Naive B cell (primary cell): ENCODE measurements at regions not wholly inside any gene's neighbourhood (a gene's known extent, or its start where the extent isn't known, plus 50 kb on each side); places are given as distances from the start of the nearest gene placed in this dataset.

Experiments
- ATAC-seq, 2 donors: fragments of 150-1000 bp; cut with Tn5 transposase; 2 replicates each; pipeline ENCODE4 v1.10.0; 2021; ENCODE audit warnings: low read depth in 2 of 2, mild to moderate bottlenecking in 2 of 2, moderate library complexity in 2 of 2
- DNase-seq: peaks from one replicate; pipeline ENCODE4 v3.0.0; 2022
- H3K27ac Mint-ChIP-seq, 6 donors: one replicate each; pipeline ENCODE4 v1.8.0; 2020 to 2022; ENCODE audit warnings: mild to moderate bottlenecking in 6 of 6, mixed read lengths in 6 of 6, moderate library complexity in 5 of 6, inconsistent platforms in 2 of 6
- H3K27me3 Mint-ChIP-seq, 3 donors: one replicate each; pipeline ENCODE4 v1.8.0; 2021 to 2022; ENCODE audit warnings: mixed read lengths in 3 of 3, mild to moderate bottlenecking in 1 of 3
- H3K36me3 Mint-ChIP-seq, 2 donors: one replicate each; pipeline ENCODE4 v1.8.0; 2020 to 2022; ENCODE audit warnings: mixed read lengths in 2 of 2, inconsistent platforms in 1 of 2, mild to moderate bottlenecking in 1 of 2
- H3K4me1 Mint-ChIP-seq, 3 donors: one replicate each; pipeline ENCODE4 v1.8.0; 2020 to 2022; ENCODE audit warnings: mixed read lengths in 3 of 3, inconsistent platforms in 1 of 3, mild to moderate bottlenecking in 1 of 3, moderate library complexity in 1 of 3
- H3K4me3 Mint-ChIP-seq, 8 donors: one replicate each; pipeline ENCODE4 v1.8.0; 2020 to 2022; ENCODE audit warnings: mild to moderate bottlenecking in 8 of 8, mixed read lengths in 8 of 8, moderate library complexity in 8 of 8, inconsistent platforms in 2 of 8
- H3K9me3 Mint-ChIP-seq, 7 donors: one replicate each; pipeline ENCODE4 v1.8.0; 2020 to 2022; ENCODE audit warnings: mixed read lengths in 7 of 7, mild to moderate bottlenecking in 5 of 7, inconsistent platforms in 2 of 7, moderate library complexity in 1 of 7

DNA sequence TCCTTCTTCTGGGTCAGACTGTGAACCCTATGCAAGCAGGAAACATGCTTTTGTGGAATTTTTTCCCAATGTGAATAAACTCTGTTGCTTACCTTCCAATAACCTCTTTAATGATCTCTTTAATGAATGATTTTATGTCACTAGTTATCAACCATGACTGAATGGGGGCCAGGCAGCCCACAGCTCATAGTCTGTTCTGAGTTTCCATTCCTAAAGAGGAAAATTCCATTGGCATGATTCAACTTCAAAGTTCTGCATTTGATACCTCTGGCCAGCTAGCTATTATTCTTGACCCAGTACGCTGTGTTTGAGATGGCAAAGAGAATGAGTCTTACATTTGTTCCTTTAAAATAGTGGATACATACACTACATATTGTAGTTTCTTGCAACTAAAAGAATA, 867.8 kb upstream of the CELF2 start:
- DNase-seq (no peak), ATAC-seq (no peak)
- Mint-ChIP-seq H3K9me3 (peaks cover 0 to 4% (median 0%) of the 10 kb centered on the region in 7 donors), H3K4me3 (no peak overlapping the region), H3K36me3 (no peaks in the 10 kb centered on the region), H3K27me3 (peaks cover 0 to 6% (median 6%) of the 10 kb centered on the region in 3 donors), H3K4me1 (no peaks in the 10 kb centered on the region), H3K27ac (no peak overlapping the region)

DNA sequence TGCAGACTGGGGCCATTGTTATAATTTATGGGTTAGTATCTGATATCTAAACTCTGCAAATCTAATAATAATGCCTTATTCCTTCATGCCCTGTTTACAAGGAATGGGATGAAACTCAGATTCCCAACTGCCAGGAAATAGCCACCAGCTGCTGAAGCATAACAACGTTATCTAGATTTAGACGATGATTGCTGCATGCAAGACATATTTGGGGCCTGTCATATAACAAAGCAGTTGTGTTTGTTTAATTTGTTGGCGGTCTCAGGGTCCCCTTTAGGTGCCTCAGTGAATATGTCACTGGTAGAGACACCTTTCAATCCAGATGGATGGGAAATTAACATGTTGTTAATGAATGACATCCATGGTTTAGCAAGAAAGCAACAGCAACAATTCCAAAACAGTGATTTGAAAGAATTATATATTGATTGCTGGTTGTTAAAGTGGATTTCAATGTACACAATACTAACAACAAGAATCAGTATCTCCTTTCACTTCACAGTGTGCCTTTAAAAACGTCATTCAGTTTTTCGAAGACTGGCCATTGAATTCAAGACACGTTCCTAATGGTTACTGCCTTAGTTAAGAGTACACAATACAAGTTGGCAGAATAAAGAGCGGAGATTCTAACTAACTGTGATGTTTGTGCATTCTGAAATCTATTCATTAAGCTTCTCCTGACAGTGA, 860.6 kb upstream of the CELF2 start:
- Mint-ChIP-seq H3K27ac (no peak overlapping the region), H3K4me1 (no peaks in the 10 kb centered on the region), H3K36me3 (no peaks in the 10 kb centered on the region), H3K4me3 (no peak overlapping the region), H3K27me3 (no peaks in the 10 kb centered on the region), H3K9me3 (peaks cover 0 to 12% (median 7%) of the 10 kb centered on the region in 7 donors)
- DNase-seq: no peak
- no peak for ATAC-seq

DNA sequence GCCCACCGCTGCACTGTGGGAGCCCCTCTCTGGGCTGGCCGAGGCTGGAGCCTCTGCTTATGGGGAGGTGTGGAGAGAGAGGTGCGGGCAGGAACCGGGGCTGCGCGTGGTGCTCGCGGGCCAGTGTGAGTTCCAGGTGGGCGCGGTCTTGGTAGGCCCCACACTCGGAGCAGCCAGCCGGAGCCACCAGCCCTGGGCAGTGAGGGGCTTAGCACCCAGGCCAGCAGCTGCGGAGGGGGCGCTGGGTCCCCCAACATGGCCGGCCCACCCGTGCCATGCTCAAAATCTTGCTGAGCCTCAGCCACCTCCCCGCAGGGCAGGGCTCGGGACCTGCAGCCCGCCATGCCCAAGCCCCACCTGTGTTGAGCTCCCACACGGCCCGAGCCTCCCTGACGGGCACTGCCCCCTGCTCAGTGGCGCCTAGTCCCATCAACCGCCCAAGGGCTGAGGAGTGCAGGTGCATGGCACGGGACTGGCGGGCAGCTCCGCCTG, 856.8 kb upstream of the CELF2 start:
- H3K27ac Mint-ChIP-seq: no peak overlapping the region
- peaks cover 0 to 13% (median 7%) of the 10 kb centered on the region in 7 donors for H3K9me3 Mint-ChIP-seq
- no peak overlapping the region for H3K4me3 Mint-ChIP-seq
- DNase-seq (no peak), ATAC-seq (no peak)
- H3K36me3 Mint-ChIP-seq: no peaks in the 10 kb centered on the region
- no peaks in the 10 kb centered on the region for H3K4me1 Mint-ChIP-seq
- H3K27me3 Mint-ChIP-seq: no peaks in the 10 kb centered on the region

DNA sequence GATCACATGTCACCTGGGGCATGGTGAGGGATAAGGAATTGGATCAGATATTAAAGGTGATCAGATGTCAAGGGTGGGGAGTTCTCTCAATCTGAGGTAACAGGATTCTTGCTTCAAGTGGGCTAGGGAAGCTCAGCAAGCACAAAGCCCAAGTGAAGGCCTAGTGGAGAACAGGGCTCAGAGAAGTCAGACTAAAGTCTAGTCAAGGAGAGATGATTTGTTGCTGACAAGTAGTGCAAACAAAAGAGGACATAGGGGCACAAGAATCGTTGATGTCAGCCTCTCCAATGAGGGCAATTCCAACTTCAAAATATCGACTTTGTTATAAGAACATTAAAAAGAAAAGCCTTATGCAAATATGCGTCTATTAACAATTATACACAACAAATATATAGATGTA, 852.8 kb upstream of the CELF2 start:
- Mint-ChIP-seq H3K27ac (no peak overlapping the region), H3K4me3 (no peak overlapping the region), H3K9me3 (peaks cover 0 to 9% (median 4%) of the 10 kb centered on the region in 7 donors), H3K27me3 (no peaks in the 10 kb centered on the region), H3K36me3 (no peaks in the 10 kb centered on the region), H3K4me1 (no peaks in the 10 kb centered on the region)
- DNase-seq: no peak
- ATAC-seq: no peak

DNA sequence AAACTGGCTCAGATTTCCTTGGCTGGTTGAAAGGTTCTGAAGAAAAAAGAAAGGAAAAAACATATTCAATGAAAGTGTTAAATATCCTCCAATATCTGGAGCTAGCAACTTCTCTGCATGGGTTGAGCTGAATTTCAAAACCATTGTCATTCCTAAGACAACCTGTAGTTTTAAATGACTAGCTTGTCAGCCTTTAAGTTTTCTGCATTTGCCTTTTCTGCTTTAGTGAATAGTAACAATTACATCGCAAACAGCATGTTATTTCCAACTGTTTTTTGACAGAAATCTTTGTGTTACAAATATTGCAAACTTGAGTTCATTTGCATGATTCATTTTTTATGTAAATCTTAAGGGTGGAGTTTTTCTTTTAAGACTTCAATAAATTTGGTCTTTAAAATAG, 852.3 kb upstream of the CELF2 start:
- DNase-seq (no peak), ATAC-seq (no peak)
- H3K4me1 Mint-ChIP-seq: no peaks in the 10 kb centered on the region
- H3K27ac Mint-ChIP-seq: no peak overlapping the region
- H3K27me3 Mint-ChIP-seq: no peaks in the 10 kb centered on the region
- H3K4me3 Mint-ChIP-seq: no peak overlapping the region
- no peaks in the 10 kb centered on the region for H3K36me3 Mint-ChIP-seq
- H3K9me3 Mint-ChIP-seq: peaks cover 0 to 6% (median under 1%) of the 10 kb centered on the region in 7 donors

DNA sequence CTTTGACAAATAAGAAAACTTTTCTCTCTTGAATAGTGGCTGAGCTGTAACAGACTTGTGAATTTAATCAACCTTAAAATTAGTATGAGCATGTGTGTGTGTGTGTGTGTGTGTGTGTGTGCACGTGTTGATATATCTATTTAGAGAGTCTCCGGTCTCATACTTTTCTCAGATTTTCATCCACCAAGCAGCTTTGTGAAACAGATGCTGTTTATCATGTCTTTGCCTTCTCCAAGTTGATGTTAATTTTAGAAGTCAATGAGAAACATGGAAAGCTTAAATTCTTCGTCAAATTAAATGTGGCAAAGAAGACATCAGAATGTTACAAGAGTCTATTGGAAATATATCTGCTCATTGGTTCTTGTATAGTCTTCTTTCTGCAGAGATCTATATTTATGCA, 839.2 kb upstream of the CELF2 start:
- Mint-ChIP-seq H3K4me1 (no peaks in the 10 kb centered on the region), H3K27ac (no peak overlapping the region), H3K27me3 (peaks cover 3 to 8% (median 6%) of the 10 kb centered on the region in 3 donors), H3K36me3 (no peaks in the 10 kb centered on the region), H3K9me3 (peaks cover 0 to 6% (median 5%) of the 10 kb centered on the region in 7 donors), H3K4me3 (no peak overlapping the region)
- ATAC-seq: no peak
- DNase-seq: no peak

DNA sequence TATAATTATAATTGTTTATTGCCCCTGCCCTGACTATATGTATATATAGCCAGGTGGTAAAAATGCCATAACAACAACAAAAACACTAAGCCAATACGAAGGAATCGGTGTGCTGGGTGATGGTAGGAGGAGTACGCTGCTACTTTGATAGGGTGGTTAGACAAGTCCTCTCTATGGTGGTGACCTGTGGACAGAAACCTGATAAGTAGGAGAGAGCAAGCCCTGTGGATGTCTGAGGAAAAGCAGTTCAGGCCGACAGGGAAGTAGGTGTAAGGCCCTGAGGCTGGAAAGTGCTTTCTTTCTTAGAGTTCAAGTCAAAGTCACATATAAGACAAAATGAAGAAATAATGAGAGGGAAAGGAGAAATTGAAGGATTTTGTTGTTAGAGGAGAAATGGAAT, 823.8 kb upstream of the CELF2 start:
- H3K36me3 Mint-ChIP-seq: no peaks in the 10 kb centered on the region
- H3K27ac Mint-ChIP-seq: no peak overlapping the region
- H3K4me3 Mint-ChIP-seq: no peak overlapping the region
- DNase-seq: no peak
- peaks cover 0 to 4% (median 0%) of the 10 kb centered on the region in 7 donors for H3K9me3 Mint-ChIP-seq
- no peak for ATAC-seq
- peaks cover 0 to 4% (median 0%) of the 10 kb centered on the region in 3 donors for H3K27me3 Mint-ChIP-seq
- H3K4me1 Mint-ChIP-seq: no peaks in the 10 kb centered on the region

DNA sequence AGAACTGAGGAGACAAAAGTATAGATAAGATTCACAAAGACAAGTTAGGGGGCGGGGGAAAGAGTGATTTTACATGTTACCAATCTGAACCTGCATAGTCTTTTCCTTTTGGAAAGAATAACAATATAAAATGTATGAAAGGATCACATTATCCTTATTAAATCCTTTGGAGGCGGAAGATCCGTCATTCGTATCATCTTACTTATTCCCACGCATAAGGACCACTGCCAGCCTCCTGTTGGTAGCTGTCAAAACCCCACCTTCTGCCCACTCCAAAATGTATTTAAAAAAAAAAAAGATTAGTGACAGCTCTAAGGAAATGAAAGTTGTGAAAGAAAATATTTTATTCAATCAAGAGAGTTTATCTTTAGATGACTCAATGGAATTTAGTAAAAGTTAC, 821.0 kb upstream of the CELF2 start:
- no peak overlapping the region for H3K4me3 Mint-ChIP-seq
- H3K27me3 Mint-ChIP-seq: no peaks in the 10 kb centered on the region
- H3K36me3 Mint-ChIP-seq: no peaks in the 10 kb centered on the region
- DNase-seq (no peak), ATAC-seq (no peak)
- no peak overlapping the region for H3K27ac Mint-ChIP-seq
- peaks cover 0 to 2% (median 0%) of the 10 kb centered on the region in 7 donors for H3K9me3 Mint-ChIP-seq
- no peaks in the 10 kb centered on the region for H3K4me1 Mint-ChIP-seq

DNA sequence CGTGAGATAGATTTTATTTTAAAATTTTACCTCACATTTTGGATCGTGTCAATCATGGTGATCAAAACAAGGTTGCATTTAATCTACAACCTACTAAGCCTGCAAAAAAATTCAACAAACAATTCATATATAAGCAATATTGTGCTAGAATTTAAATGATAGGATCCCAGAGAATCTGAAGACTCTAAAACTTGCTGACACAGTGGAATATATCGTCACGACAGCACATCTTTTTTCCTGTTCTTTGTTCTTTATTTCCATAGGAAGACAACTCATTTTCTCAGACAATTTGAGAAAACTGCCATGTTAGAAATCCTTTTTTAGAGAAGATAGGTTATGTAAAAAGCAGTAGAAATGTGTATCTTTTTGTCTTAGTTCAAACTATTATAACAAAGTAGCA, 820.2 kb upstream of the CELF2 start:
- ATAC-seq: no peak
- Mint-ChIP-seq H3K27ac (no peak overlapping the region), H3K4me1 (no peaks in the 10 kb centered on the region), H3K27me3 (no peaks in the 10 kb centered on the region), H3K9me3 (peaks cover 0 to 2% (median 0%) of the 10 kb centered on the region in 7 donors), H3K4me3 (no peak overlapping the region), H3K36me3 (no peaks in the 10 kb centered on the region)
- no peak for DNase-seq

DNA sequence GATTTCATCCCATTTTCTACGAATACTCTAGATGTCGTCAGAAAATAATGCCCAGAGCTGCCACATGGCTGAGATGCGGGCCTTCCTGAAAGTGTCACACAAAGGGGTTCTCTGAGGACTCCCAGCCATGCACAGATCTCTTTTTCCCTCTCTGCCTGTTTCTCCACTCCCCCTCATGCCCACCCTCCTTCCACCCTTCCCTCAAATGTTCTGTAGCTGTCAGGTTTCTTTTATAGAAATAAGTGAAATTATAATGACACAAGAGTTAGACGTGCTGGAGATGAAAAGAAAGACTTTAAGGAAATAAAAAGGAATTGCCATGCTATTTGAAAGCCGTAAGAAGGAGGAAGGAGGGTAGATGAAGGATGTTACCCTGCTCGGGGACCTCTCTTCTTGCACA, 819.3 kb upstream of the CELF2 start:
- Mint-ChIP-seq H3K27me3 (no peaks in the 10 kb centered on the region), H3K9me3 (peaks cover under 1 to 9% (median 2%) of the 10 kb centered on the region in 7 donors), H3K4me1 (no peaks in the 10 kb centered on the region), H3K27ac (no peak overlapping the region), H3K36me3 (no peaks in the 10 kb centered on the region), H3K4me3 (no peak overlapping the region)
- no peak for DNase-seq
- no peak for ATAC-seq

DNA sequence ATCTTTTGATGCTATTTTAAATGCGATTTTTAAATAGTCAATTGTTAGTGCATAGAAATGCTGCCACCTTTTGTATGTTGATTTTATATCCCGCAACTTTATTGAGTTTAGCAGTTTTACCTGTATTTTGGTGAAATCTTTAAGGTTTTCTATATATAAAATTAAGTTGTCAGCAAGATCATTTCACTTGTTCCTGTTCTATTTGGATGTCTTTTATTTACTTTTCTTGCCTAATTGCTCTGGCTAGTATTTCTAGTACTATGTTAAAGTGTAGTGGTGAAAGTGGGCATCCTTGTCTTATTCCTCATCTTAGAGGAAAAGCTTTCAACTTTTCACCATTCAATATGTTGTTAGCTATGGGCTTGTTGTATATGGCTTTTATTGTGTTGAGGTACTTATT, 813.3 kb upstream of the CELF2 start:
- DNase-seq (no peak), ATAC-seq (no peak)
- H3K9me3 Mint-ChIP-seq: peaks cover 3 to 32% (median 12%) of the 10 kb centered on the region in 7 donors
- H3K4me1 Mint-ChIP-seq: no peaks in the 10 kb centered on the region
- peaks cover 0 to 4% of the 10 kb centered on the region in 2 donors for H3K36me3 Mint-ChIP-seq
- peaks cover 0 to 4% (median 0%) of the 10 kb centered on the region in 3 donors for H3K27me3 Mint-ChIP-seq
- no peak overlapping the region for H3K4me3 Mint-ChIP-seq
- H3K27ac Mint-ChIP-seq: no peak overlapping the region

DNA sequence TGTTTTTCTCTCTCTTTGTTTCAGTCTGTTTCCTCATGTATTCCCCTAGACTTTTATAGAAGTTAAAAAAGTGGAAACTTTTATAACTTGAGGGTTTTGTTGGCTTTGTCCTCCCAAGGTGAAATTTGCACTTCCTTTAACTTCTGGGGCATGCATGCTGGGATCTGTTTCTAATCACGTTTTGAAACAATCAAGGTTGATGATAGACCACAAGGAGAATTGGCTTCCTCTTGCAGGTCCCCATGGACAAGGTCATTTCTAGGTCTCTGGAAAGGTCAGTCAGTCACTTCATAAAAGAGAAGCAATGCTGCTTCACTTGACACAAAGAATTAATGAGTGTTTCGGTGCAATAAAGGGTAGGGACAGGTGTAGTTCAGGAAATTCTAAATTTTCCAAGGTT, 811.8 kb upstream of the CELF2 start:
- peaks cover 0 to 4% of the 10 kb centered on the region in 2 donors for H3K36me3 Mint-ChIP-seq
- H3K4me1 Mint-ChIP-seq: no peaks in the 10 kb centered on the region
- no peak overlapping the region for H3K4me3 Mint-ChIP-seq
- H3K27ac Mint-ChIP-seq: no peak overlapping the region
- peaks cover 0 to 4% (median 0%) of the 10 kb centered on the region in 3 donors for H3K27me3 Mint-ChIP-seq
- ATAC-seq: no peak
- DNase-seq: no peak
- peaks cover 3 to 32% (median 11%) of the 10 kb centered on the region in 7 donors for H3K9me3 Mint-ChIP-seq

DNA sequence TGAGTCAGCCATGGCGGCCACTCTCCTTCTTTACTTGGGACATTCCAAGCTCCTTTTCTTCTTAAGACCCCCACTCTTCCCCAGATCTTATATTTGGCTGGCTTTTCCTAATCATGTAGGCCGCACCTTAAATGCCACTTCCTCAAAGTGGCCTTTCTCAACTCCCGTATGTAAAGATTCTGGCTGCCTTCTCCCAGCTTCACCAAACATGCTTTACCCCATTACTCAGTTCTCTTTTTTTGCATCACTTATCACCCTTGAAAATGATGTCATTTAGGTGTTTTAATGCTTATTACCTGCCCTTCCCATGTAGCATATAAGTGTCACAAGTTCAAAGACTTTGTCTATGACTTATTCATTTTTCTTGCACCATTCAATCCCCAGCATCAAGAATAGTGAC, 810.1 kb upstream of the CELF2 start:
- ATAC-seq (no peak), DNase-seq (no peak)
- Mint-ChIP-seq H3K9me3 (peaks cover 3 to 31% (median 11%) of the 10 kb centered on the region in 7 donors), H3K27ac (no peak overlapping the region), H3K36me3 (peaks cover 0 to 4% of the 10 kb centered on the region in 2 donors), H3K27me3 (peaks cover 0 to 4% (median 0%) of the 10 kb centered on the region in 3 donors), H3K4me1 (no peaks in the 10 kb centered on the region), H3K4me3 (no peak overlapping the region)

DNA sequence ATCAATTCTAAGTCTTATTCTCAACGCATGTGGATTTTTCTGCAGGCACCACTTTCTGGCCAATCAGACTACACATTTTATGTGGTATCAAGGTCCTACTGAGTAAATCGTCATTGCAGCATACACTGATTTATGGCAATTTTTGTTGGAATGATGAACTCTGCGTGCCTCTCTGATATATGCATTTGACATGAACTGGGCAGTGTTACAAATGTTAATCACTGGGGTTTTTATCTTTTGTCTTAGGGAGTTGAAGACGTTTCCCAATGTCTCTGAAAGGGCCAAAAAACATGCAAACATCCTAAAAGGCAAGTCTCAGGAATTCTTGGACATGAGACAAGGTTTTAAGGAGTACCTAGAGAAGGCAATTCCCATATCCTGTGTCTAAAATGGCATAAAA, 809.5 kb upstream of the CELF2 start:
- Mint-ChIP-seq H3K36me3 (peaks cover 0 to 4% of the 10 kb centered on the region in 2 donors), H3K4me3 (no peak overlapping the region), H3K27ac (no peak overlapping the region), H3K4me1 (no peaks in the 10 kb centered on the region), H3K9me3 (peaks cover 0 to 25% (median 10%) of the 10 kb centered on the region in 7 donors), H3K27me3 (peaks cover 0 to 4% (median 0%) of the 10 kb centered on the region in 3 donors)
- ATAC-seq (no peak), DNase-seq (no peak)
